ENCODE measurements at regions not wholly inside any gene's neighbourhood (a gene's known extent, or its start where the extent isn't known, plus 50 kb on each side); places are given as distances from the start of the nearest gene placed in this dataset.

DNA sequence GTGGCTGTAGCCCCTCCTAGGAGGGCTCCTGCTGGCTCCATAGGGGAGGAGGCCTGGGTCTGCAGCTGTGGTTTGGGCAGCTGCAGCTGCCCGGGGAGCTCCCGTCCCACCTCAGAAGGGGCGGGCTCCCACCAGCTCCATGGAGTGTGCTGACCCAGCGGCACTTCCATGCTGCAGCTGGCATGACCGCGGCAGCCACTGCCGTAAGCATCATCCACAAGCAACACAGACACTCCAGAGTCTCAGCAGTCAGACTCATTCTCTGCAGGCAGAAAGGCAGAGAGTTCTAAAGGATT, 660.1 kb upstream of the RAB6C start (continued):
- TF ChIP-seq, protein P1, sequence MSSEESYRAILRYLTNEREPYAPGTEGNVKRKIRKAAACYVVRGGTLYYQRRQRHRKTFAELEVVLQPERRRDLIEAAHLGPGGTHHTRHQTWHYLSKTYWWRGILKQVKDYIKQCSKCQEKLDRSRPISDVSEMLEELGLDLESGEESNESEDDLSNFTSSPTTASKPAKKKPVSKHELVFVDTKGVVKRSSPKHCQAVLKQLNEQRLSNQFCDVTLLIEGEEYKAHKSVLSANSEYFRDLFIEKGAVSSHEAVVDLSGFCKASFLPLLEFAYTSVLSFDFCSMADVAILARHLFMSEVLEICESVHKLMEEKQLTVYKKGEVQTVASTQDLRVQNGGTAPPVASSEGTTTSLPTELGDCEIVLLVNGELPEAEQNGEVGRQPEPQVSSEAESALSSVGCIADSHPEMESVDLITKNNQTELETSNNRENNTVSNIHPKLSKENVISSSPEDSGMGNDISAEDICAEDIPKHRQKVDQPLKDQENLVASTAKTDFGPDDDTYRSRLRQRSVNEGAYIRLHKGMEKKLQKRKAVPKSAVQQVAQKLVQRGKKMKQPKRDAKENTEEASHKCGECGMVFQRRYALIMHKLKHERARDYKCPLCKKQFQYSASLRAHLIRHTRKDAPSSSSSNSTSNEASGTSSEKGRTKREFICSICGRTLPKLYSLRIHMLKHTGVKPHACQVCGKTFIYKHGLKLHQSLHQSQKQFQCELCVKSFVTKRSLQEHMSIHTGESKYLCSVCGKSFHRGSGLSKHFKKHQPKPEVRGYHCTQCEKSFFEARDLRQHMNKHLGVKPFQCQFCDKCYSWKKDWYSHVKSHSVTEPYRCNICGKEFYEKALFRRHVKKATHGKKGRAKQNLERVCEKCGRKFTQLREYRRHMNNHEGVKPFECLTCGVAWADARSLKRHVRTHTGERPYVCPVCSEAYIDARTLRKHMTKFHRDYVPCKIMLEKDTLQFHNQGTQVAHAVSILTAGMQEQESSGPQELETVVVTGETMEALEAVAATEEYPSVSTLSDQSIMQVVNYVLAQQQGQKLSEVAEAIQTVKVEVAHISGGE (CRISPR knock-in tag; IDR thresholded peaks at IDR 0.05): no peak
- TF ChIP-seq MCM3 (IDR thresholded peaks at IDR 0.05): no peak
- no peak for TF ChIP-seq ZNF143 (CRISPR knock-in tag; IDR thresholded peaks at IDR 0.05)
- TF ChIP-seq MCM5 (IDR thresholded peaks at IDR 0.05; ENCODE audit: low read depth): no peak
- TF ChIP-seq ZNF444 (CRISPR knock-in tag; IDR thresholded peaks at IDR 0.05): no peak
- TF ChIP-seq, protein P2, sequence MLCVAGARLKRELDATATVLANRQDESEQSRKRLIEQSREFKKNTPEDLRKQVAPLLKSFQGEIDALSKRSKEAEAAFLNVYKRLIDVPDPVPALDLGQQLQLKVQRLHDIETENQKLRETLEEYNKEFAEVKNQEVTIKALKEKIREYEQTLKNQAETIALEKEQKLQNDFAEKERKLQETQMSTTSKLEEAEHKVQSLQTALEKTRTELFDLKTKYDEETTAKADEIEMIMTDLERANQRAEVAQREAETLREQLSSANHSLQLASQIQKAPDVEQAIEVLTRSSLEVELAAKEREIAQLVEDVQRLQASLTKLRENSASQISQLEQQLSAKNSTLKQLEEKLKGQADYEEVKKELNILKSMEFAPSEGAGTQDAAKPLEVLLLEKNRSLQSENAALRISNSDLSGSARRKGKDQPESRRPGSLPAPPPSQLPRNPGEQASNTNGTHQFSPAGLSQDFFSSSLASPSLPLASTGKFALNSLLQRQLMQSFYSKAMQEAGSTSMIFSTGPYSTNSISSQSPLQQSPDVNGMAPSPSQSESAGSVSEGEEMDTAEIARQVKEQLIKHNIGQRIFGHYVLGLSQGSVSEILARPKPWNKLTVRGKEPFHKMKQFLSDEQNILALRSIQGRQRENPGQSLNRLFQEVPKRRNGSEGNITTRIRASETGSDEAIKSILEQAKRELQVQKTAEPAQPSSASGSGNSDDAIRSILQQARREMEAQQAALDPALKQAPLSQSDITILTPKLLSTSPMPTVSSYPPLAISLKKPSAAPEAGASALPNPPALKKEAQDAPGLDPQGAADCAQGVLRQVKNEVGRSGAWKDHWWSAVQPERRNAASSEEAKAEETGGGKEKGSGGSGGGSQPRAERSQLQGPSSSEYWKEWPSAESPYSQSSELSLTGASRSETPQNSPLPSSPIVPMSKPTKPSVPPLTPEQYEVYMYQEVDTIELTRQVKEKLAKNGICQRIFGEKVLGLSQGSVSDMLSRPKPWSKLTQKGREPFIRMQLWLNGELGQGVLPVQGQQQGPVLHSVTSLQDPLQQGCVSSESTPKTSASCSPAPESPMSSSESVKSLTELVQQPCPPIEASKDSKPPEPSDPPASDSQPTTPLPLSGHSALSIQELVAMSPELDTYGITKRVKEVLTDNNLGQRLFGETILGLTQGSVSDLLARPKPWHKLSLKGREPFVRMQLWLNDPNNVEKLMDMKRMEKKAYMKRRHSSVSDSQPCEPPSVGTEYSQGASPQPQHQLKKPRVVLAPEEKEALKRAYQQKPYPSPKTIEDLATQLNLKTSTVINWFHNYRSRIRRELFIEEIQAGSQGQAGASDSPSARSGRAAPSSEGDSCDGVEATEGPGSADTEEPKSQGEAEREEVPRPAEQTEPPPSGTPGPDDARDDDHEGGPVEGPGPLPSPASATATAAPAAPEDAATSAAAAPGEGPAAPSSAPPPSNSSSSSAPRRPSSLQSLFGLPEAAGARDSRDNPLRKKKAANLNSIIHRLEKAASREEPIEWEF (CRISPR knock-in tag; IDR thresholded peaks at IDR 0.05): no peak
- TF ChIP-seq HMGN3 (IDR thresholded peaks at IDR 0.05; ENCODE audit: borderline replicate concordance, extremely low read depth, insufficient read length, low read depth, low read length): no peak
